Neural cell (in vitro differentiated cells): ENCODE measurements at regions not wholly inside any gene's neighbourhood (a gene's known extent, or its start where the extent isn't known, plus 50 kb on each side); places are given as distances from the start of the nearest gene placed in this dataset.

Experiments
- EP300 ChIP-seq: fragments of 450-650 bp; conservative IDR thresholded peaks from 2 replicates; pipeline ENCODE4 v1.6.1; 2014; ENCODE audit warnings: antibody characterized with exemption, mild to moderate bottlenecking, moderate library complexity; ENCODE audit not compliant: poor library complexity, severe bottlenecking
- RAD21 ChIP-seq: fragments of 450-650 bp; conservative IDR thresholded peaks from 2 replicates; pipeline ENCODE4 v1.6.1; 2014; ENCODE audit warnings: antibody characterized with exemption, mild to moderate bottlenecking, moderate library complexity
- TAF1 ChIP-seq: IDR thresholded peaks from 2 replicates; pipeline ENCODE4 v1.6.1; 2012; ENCODE audit warnings: low read depth

- no peak for TF ChIP-seq TAF1
- no peak for TF ChIP-seq RAD21
- TF ChIP-seq EP300: no peak
Observed at GRCh38 chr5:67246546-67247268, 50.1 kb upstream of the CD180 start.
